ENCODE measurements at regions not wholly inside any gene's neighbourhood (a gene's known extent, or its start where the extent isn't known, plus 50 kb on each side); places are given as distances from the start of the nearest gene placed in this dataset.
"Not testable (repeated sequence)": the region's sequence is repeated elsewhere in the genome, so short reads cannot be mapped to it uniquely, and the experiment has no call there.

GRCh38 chr3:11739706-11740105 lies 96.0 kb upstream of the VGLL4 start:
- no peak for DNase-seq (ENCODE audit: low read depth, low spot score)

- no peak for DNase-seq (ENCODE audit: low read depth, low spot score)
These were observed 95.4 kb upstream of the VGLL4 start for GRCh38 chr3:11739123-11739522.

- no peak for DNase-seq (ENCODE audit: low read depth, low spot score)
These were observed 94.0 kb upstream of the VGLL4 start for GRCh38 chr3:11737742-11738141.

GRCh38 chr3:11736136-11736833 lies 92.6 kb upstream of the VGLL4 start:
- no peak for DNase-seq (ENCODE audit: low read depth, low spot score)

GRCh38 chr3:11735638-11736037 lies 91.9 kb upstream of the VGLL4 start:
- no peak for DNase-seq (ENCODE audit: low read depth, low spot score)

GRCh38 chr3:11735111-11735510 lies 91.4 kb upstream of the VGLL4 start:
- DNase-seq (ENCODE audit: low read depth, low spot score): not testable (repeated sequence)

GRCh38 chr3:11733914-11734313 lies 90.2 kb upstream of the VGLL4 start:
- no peak for DNase-seq (ENCODE audit: low read depth, low spot score)

GRCh38 chr3:11727207-11727606 lies 83.5 kb upstream of the VGLL4 start:
- DNase-seq (ENCODE audit: low read depth, low spot score): no peak

- DNase-seq (ENCODE audit: low read depth, low spot score): no peak
These were observed 82.4 kb upstream of the VGLL4 start for GRCh38 chr3:11726146-11726545.

GRCh38 chr3:11725340-11725641 lies 81.6 kb upstream of the VGLL4 start:
- DNase-seq (ENCODE audit: low read depth, low spot score): not testable (repeated sequence)

- DNase-seq (ENCODE audit: low read depth, low spot score): no peak
These were observed 81.1 kb upstream of the VGLL4 start for GRCh38 chr3:11724615-11725339.

GRCh38 chr3:11721479-11721878 lies 77.8 kb upstream of the VGLL4 start:
- DNase-seq (ENCODE audit: low read depth, low spot score): no peak

- DNase-seq (ENCODE audit: low read depth, low spot score): no peak
These were observed 77.2 kb upstream of the VGLL4 start for GRCh38 chr3:11720917-11721411.

GRCh38 chr3:11720304-11720898 lies 76.7 kb upstream of the VGLL4 start:
- DNase-seq (ENCODE audit: low read depth, low spot score): peak; percentile 81

- DNase-seq (ENCODE audit: low read depth, low spot score): peak; percentile 90
These were observed 75.9 kb upstream of the VGLL4 start for GRCh38 chr3:11719406-11720303.

GRCh38 chr3:11718637-11719405 lies 75.1 kb upstream of the VGLL4 start:
- DNase-seq (ENCODE audit: low read depth, low spot score): peak; percentile 62

- peak; percentile 37 for DNase-seq (ENCODE audit: low read depth, low spot score)
These were observed 74.3 kb upstream of the VGLL4 start for GRCh38 chr3:11717768-11718636.

- DNase-seq (ENCODE audit: low read depth, low spot score): peak; percentile 58
These were observed 73.6 kb upstream of the VGLL4 start for GRCh38 chr3:11717301-11717700.

GRCh38 chr3:11716573-11717290 lies 73.0 kb upstream of the VGLL4 start:
- no peak for DNase-seq (ENCODE audit: low read depth, low spot score)
